ENCODE measurements at regions not wholly inside any gene's neighbourhood (a gene's known extent, or its start where the extent isn't known, plus 50 kb on each side); places are given as distances from the start of the nearest gene placed in this dataset.
"Not testable (repeated sequence)": the region's sequence is repeated elsewhere in the genome, so short reads cannot be mapped to it uniquely, and the experiment has no call there.

GRCh38 chr1:245102149-245102548, 52.6 kb upstream of the KIF26B start:
- not testable (repeated sequence) for DNase-seq

GRCh38 chr1:245099401-245099800, 55.4 kb upstream of the KIF26B start:
- no peak for DNase-seq

- no peak for DNase-seq
These were observed 55.9 kb upstream of the KIF26B start for GRCh38 chr1:245098924-245099323.

- no peak for DNase-seq
These were observed 58.3 kb upstream of the KIF26B start for GRCh38 chr1:245096311-245097066.

GRCh38 chr1:245095903-245096302, 58.9 kb upstream of the KIF26B start:
- no peak for DNase-seq

- no peak for DNase-seq
These were observed 59.8 kb upstream of the KIF26B start for GRCh38 chr1:245094954-245095353.

GRCh38 chr1:245094092-245094491, 60.7 kb upstream of the KIF26B start:
- no peak for DNase-seq

- DNase-seq: no peak
These were observed 62.2 kb upstream of the KIF26B start for GRCh38 chr1:245092638-245092976.

GRCh38 chr1:245091818-245092637, 62.8 kb upstream of the KIF26B start:
- DNase-seq: no peak

GRCh38 chr1:245091171-245091621, 63.6 kb upstream of the KIF26B start:
- no peak for DNase-seq

GRCh38 chr1:245090491-245091090, 64.2 kb upstream of the KIF26B start:
- DNase-seq: no peak

- DNase-seq: no peak
These were observed 67.1 kb upstream of the KIF26B start for GRCh38 chr1:245087723-245088122.

GRCh38 chr1:245086389-245086969, 68.3 kb upstream of the KIF26B start:
- no peak for DNase-seq

GRCh38 chr1:245085508-245086095, 69.2 kb upstream of the KIF26B start:
- no peak for DNase-seq

GRCh38 chr1:245084551-245084950, 70.2 kb upstream of the KIF26B start:
- DNase-seq: no peak

GRCh38 chr1:245079021-245079609, 75.7 kb upstream of the KIF26B start:
- DNase-seq: no peak

GRCh38 chr1:245074898-245075297, 79.9 kb upstream of the KIF26B start:
- no peak for DNase-seq

- no peak for DNase-seq
These were observed 80.5 kb upstream of the KIF26B start for GRCh38 chr1:245074232-245074747.

GRCh38 chr1:245070836-245071615, 83.8 kb upstream of the KIF26B start:
- DNase-seq: no peak

GRCh38 chr1:245067257-245067656, 87.5 kb upstream of the KIF26B start:
- DNase-seq: no peak

- DNase-seq: no peak
These were observed 92.0 kb upstream of the KIF26B start for GRCh38 chr1:245062741-245063305.

Data from NCI-H2081 treated with DMSO at 0.1 percent for 48 hours (cell line).